GM19452 (cell line): ENCODE measurements at regions not wholly inside any gene's neighbourhood (a gene's known extent, or its start where the extent isn't known, plus 50 kb on each side); places are given as distances from the start of the nearest gene placed in this dataset.

Experiments used
- ATAC-seq: cut with Tn5 transposase; IDR thresholded peaks from one replicate; pipeline ENCODE4 v1.9.1; 2021; ENCODE audit not compliant: unreplicated experiment

- no peak for ATAC-seq
Measured at GRCh38 chrX:13151828-13152517, 107.6 kb upstream of the FAM9C start.

- no peak for ATAC-seq
Measured at GRCh38 chrX:13149702-13150350, 105.4 kb upstream of the FAM9C start.

- no peak for ATAC-seq
Measured at GRCh38 chrX:13147733-13148132, 103.3 kb upstream of the FAM9C start.

- no peak for ATAC-seq
Measured at GRCh38 chrX:13147147-13147546, 102.7 kb upstream of the FAM9C start.

GRCh38 chrX:13144927-13145655, 100.7 kb upstream of the FAM9C start:
- ATAC-seq: no peak

GRCh38 chrX:13142891-13143290, 98.5 kb upstream of the FAM9C start:
- no peak for ATAC-seq

GRCh38 chrX:13140007-13140406, 95.6 kb upstream of the FAM9C start:
- ATAC-seq: no peak

GRCh38 chrX:13131396-13132137, 87.1 kb upstream of the FAM9C start:
- no peak for ATAC-seq

- ATAC-seq: no peak
Measured at GRCh38 chrX:13130816-13131215, 86.4 kb upstream of the FAM9C start.

GRCh38 chrX:13128104-13128503, 83.7 kb upstream of the FAM9C start:
- no peak for ATAC-seq

- no peak for ATAC-seq
Measured at GRCh38 chrX:13126775-13127174, 82.4 kb upstream of the FAM9C start.

- no peak for ATAC-seq
Measured at GRCh38 chrX:13125188-13125587, 80.8 kb upstream of the FAM9C start.

- ATAC-seq: no peak
Measured at GRCh38 chrX:13123857-13124345, 79.5 kb upstream of the FAM9C start.

GRCh38 chrX:13123247-13123856, 78.9 kb upstream of the FAM9C start:
- no peak for ATAC-seq

- no peak for ATAC-seq
Measured at GRCh38 chrX:13121020-13121555, 76.7 kb upstream of the FAM9C start.

GRCh38 chrX:13120017-13120416, 75.6 kb upstream of the FAM9C start:
- no peak for ATAC-seq

- no peak for ATAC-seq
Measured at GRCh38 chrX:13119386-13119785, 75.0 kb upstream of the FAM9C start.

GRCh38 chrX:13115146-13115855, 70.9 kb upstream of the FAM9C start:
- ATAC-seq: no peak

GRCh38 chrX:13112499-13112898, 68.1 kb upstream of the FAM9C start:
- no peak for ATAC-seq
